Breast epithelium (tissue), 4 donors: ENCODE measurements at regions not wholly inside any gene's neighbourhood (a gene's known extent, or its start where the extent isn't known, plus 50 kb on each side); places are given as distances from the start of the nearest gene placed in this dataset.
"Not testable (repeated sequence)": the region's sequence is repeated elsewhere in the genome, so short reads cannot be mapped to it uniquely, and the experiment has no call there.

Experiments
- DNase-seq, 2 donors: peaks; one replicate each; pipeline ENCODE4 v3.0.0-alpha.2; 2019; ENCODE audit warnings: low spot score in 2 of 2
- H3K27ac ChIP-seq, 2 donors: fragments of 200-600 bp; sonication (generic) in 1 of 2; one replicate each; pipeline ENCODE4 v1.5.1; 2016 to 2019; ENCODE audit warnings: mild to moderate bottlenecking in 1 of 2
- H3K27me3 ChIP-seq, 2 donors: fragments of 200-600 bp; sonication (generic) in 1 of 2; one replicate each; pipeline versions ENCODE4 v1.5.1 to v1.6.0; 2017 to 2019; ENCODE audit warnings: control low read depth in 1 of 2, mild to moderate bottlenecking in 1 of 2
- H3K36me3 ChIP-seq: fragments of 200-600 bp; one replicate; pipeline ENCODE4 v1.5.1; 2019
- H3K4me1 ChIP-seq, 2 donors: fragments of 200-600 bp; sonication (generic); one replicate each; pipeline ENCODE4 v1.5.1; 2016 to 2019; ENCODE audit warnings: control low read depth in 1 of 2
- H3K4me3 ChIP-seq, 3 donors: fragments of 200-600 bp; sonication (generic); 1 replicate in 2 of 3; 2 replicates in 1 of 3; pipeline ENCODE4 v1.5.1; 2016 to 2019; ENCODE audit warnings: mild to moderate bottlenecking in 3 of 3, moderate library complexity in 2 of 3
- H3K9me3 ChIP-seq, 2 donors: fragments of 200-600 bp; sonication (generic) in 1 of 2; one replicate each; pipeline ENCODE4 v1.5.1; 2016 to 2019; ENCODE audit warnings: control low read depth in 1 of 2
- CTCF ChIP-seq, 3 donors: fragments of 450-650 bp; IDR thresholded peaks; one replicate each; pipeline ENCODE4 v1.5.1; 2016 to 2017; ENCODE audit warnings: antibody characterized with exemption in 3 of 3, mild to moderate bottlenecking in 3 of 3, moderate library complexity in 3 of 3
- POLR2A ChIP-seq: fragments of 450-650 bp; IDR thresholded peaks from one replicate; pipeline ENCODE4 v1.6.1; 2016; ENCODE audit warnings: antibody characterized with exemption, mild to moderate bottlenecking, moderate library complexity
- POLR2AphosphoS5 ChIP-seq, 3 donors: sonication (generic); formaldehyde crosslinking; IDR thresholded peaks; one replicate each; pipeline ENCODE4 v1.6.1; 2017; ENCODE audit warnings: antibody characterized with exemption in 3 of 3
- intact Hi-C: fragments of 100-400 bp; cut with DNase I; formaldehyde crosslinking; loops from one replicate; pipeline ENCODE4 v1.15.1; 2023; ENCODE audit warnings: low total_unique reads

GRCh38 chr6:121619987-121620740 lies 184.7 kb downstream of the GJA1 start:
- Histone ChIP-seq H3K9me3 (no peaks in the 10 kb centered on the region), H3K27me3 (no peaks in the 10 kb centered on the region), H3K27ac (no peak overlapping the region), H3K4me1 (no peaks in the 10 kb centered on the region), H3K36me3 (no peaks in the 10 kb centered on the region), H3K4me3 (no peak overlapping the region)
- intact Hi-C loops: no loop called here
- TF ChIP-seq POLR2AphosphoS5 (IDR thresholded peaks at IDR 0.05): no peak
- TF ChIP-seq CTCF (IDR thresholded peaks at IDR 0.05): no peak
- no peak for TF ChIP-seq POLR2A
- DNase-seq: no peak

DNA sequence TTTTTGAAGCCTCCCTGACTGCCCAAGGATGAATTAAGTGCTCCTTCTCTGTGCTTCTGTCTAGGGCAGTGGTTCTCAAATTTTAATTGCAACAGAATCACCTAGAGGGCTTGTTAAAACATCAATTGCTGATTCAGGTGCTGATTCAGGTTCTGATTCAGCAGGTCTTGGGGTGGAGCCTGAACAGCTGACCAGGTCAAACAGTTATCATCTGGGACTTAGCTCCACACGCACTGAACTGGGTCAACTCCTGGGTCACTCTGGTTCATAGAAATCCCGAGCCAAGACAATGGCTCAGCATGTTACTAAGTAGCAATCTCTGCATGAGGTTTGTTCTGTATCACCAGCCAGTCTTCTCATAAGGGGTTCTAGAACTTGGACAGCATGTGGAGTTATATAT lies 192.3 kb downstream of the GJA1 start:
- Histone ChIP-seq H3K27me3 (no peaks in the 10 kb centered on the region), H3K36me3 (no peaks in the 10 kb centered on the region), H3K4me1 (no peaks in the 10 kb centered on the region), H3K27ac (no peak overlapping the region), H3K9me3 (peaks cover 5 to 18% of the 10 kb centered on the region in 2 donors), H3K4me3 (no peak overlapping the region)
- intact Hi-C loops: no loop called here
- TF ChIP-seq CTCF (IDR thresholded peaks at IDR 0.05): no peak
- TF ChIP-seq POLR2A: no peak
- TF ChIP-seq POLR2AphosphoS5 (IDR thresholded peaks at IDR 0.05): no peak
- DNase-seq: no peak

- DNase-seq: no peak
- H3K4me3 ChIP-seq: no peak overlapping the region
- peaks cover 11 to 27% of the 10 kb centered on the region in 2 donors for H3K9me3 ChIP-seq
- TF ChIP-seq POLR2A: no peak
- TF ChIP-seq POLR2AphosphoS5 (IDR thresholded peaks at IDR 0.05): no peak
- TF ChIP-seq CTCF (IDR thresholded peaks at IDR 0.05): no peak
- intact Hi-C loops: no loop called here
- H3K27me3 ChIP-seq: no peaks in the 10 kb centered on the region
- no peak overlapping the region for H3K27ac ChIP-seq
- no peaks in the 10 kb centered on the region for H3K4me1 ChIP-seq
- no peaks in the 10 kb centered on the region for H3K36me3 ChIP-seq
These were observed 195.3 kb downstream of the GJA1 start for GRCh38 chr6:121630716-121631115.

- DNase-seq, H3K4me1 ChIP-seq, H3K27me3 ChIP-seq, H3K36me3 ChIP-seq, H3K27ac ChIP-seq, H3K4me3 ChIP-seq, intact Hi-C loops: not testable (repeated sequence)
- H3K9me3 ChIP-seq: peaks cover 18 to 37% of the 10 kb centered on the region in 2 donors
These were observed 196.3 kb downstream of the GJA1 start for GRCh38 chr6:121631752-121632151.

- no peak overlapping the region for H3K27ac ChIP-seq
- peaks cover 23 to 45% of the 10 kb centered on the region in 2 donors for H3K9me3 ChIP-seq
- DNase-seq: no peak
- intact Hi-C loops: no loop called here
- no peak overlapping the region for H3K4me3 ChIP-seq
- TF ChIP-seq POLR2AphosphoS5 (IDR thresholded peaks at IDR 0.05) (no peak), CTCF (IDR thresholded peaks at IDR 0.05) (no peak), POLR2A (no peak)
- no peaks in the 10 kb centered on the region for H3K27me3 ChIP-seq
- no peaks in the 10 kb centered on the region for H3K4me1 ChIP-seq
- no peaks in the 10 kb centered on the region for H3K36me3 ChIP-seq
These were observed 197.9 kb downstream of the GJA1 start for GRCh38 chr6:121633309-121633708.

GRCh38 chr6:121634586-121634985 lies 199.1 kb downstream of the GJA1 start:
- H3K36me3 ChIP-seq, H3K27ac ChIP-seq, H3K4me3 ChIP-seq, intact Hi-C loops, H3K4me1 ChIP-seq, DNase-seq, H3K27me3 ChIP-seq: not testable (repeated sequence)
- H3K9me3 ChIP-seq: peaks cover 23 to 45% of the 10 kb centered on the region in 2 donors
